NCI-H2029 (cell line): ENCODE measurements at regions not wholly inside any gene's neighbourhood (a gene's known extent, or its start where the extent isn't known, plus 50 kb on each side); places are given as distances from the start of the nearest gene placed in this dataset.

Experiments
- DNase-seq: peaks from one replicate; lab custom pipeline; 2025; lab: John Stamatoyannopoulos, UW

DNA sequence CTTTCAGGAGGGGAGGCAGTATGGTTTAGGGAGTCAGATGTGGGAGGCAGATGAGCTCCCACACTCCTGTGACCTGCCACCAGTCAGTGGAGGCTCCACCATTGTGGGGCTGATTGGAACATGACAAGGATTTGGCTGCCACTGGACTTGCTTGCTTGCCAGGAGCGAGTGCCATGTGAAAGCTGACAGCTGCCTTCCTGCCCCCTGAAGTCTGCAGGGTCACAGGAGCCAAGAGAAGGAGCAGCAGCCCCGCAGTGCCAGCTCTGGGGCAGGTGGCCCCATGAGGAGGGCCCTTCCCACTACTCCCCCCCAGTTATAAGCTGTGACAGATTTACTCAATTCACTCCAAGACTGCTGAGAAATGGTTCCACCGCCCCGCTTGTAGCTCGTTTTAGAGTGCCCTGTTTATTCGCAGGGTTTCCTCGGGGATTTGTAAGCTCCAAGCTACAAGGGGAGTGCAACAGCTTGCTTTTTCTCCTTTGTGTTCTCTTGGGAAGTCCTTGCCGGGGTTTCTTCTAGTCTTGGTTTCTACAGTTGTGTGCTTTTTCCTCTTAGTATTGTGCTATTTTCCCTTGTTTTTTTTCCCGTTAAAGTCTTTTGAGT, 414.3 kb downstream of the MEIS1 start:
- DNase-seq = no peak

- no peak for DNase-seq
These were observed 415.5 kb downstream of the MEIS1 start for GRCh38 chr2:66850376-66850775.

DNA sequence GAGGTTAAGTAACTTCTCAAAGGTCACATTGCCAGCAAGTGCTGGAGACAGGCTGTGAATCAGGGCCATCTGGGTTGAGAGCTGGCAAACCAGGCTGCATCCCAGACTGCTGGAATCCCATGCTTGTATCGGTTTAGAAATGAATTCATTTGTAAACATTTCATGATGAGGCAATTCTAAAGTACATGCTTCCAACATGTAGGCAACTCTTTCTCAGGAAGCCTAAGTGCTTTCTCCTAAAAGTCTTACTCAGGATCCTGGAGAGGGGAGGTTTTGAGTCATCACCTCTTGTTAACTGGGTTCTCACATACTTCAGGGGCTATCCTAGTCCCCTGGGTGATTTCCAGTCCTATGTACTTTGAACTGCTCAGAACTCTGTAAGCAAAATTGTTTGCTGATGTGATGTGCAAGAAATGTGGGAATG, 416.5 kb downstream of the MEIS1 start:
- DNase-seq = no peak

GRCh38 chr2:66852953-66853352, 418.0 kb downstream of the MEIS1 start:
- no peak for DNase-seq

DNA sequence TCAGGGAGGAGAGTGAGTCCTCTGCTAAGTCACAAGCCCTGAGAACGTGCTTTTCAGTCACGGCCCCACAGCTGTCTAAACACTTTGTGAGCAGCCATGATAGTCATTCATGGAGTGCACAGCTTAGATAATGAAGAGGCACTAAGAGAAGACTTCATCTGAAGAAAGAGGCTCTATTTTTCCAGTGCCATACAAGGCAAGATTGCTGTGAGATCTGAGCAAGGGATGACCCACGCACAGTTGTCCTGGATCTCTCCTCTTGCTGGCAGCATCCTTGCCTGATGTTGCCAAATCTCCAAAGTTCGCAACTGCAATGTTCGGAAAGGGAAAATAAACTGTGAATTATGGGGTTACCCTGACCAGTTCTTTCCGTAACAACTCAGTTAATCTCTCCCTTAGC, 418.7 kb downstream of the MEIS1 start:
- no peak for DNase-seq

- no peak for DNase-seq
These were observed 419.4 kb downstream of the MEIS1 start for GRCh38 chr2:66854298-66854697.

GRCh38 chr2:66862885-66863650, 428.1 kb downstream of the MEIS1 start:
- no peak for DNase-seq

GRCh38 chr2:66865161-66865560, 430.2 kb downstream of the MEIS1 start:
- no peak for DNase-seq

DNA sequence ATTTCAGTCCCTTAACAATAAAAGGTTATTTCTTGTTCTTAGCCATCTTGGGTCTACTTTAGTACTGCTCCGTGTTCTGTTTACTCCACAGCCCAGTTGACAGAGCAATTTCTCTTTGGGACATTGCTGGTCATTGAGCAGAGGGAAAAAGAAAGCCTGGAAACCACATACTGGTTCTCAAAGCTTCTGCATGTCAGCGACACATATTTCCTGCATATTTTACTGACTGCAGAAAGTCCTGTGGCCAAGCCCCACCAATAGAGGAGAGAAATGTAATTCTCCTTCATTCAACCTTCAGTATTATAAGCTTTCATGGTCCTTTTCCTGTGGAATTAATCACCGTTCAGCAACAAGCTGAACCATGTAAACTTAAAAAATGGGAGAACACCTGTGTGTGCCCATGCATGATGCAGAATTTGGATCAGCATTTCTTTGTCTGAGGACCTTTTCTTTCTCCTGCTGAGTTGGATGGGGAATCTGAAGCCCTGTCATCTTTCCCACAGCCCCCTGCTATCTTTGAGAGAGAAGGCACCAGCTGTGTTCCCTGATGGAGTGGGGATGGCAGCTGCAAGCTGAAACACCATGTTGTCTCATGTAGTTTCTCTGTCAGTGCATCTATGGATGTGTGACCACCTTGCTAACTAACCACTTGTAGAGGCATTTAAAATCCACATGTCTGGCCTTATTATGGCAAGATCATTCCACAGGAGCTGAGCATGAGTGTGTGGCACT, 431.6 kb downstream of the MEIS1 start:
- DNase-seq = no peak

- no peak for DNase-seq
These were observed 432.1 kb downstream of the MEIS1 start for GRCh38 chr2:66867063-66867441.

DNA sequence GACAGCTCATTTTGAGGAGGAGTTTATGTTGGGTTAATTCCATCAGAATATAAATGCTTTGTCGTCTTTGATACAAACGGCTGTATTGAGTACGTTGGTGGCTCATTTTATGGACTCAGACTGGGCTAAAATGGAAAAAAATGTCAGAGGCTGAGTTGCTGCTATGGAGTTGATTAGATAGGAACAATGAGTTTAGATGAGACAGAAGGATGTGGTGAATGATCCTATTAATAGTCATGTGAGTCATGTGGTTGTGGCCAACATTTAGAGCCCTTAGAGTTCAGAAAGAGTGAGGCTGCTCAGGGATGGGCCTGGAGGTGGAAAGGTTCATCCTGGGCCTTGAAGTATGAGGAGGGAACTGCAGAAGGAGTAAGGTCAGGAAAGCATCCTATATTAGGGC, 434.2 kb downstream of the MEIS1 start:
- DNase-seq = no peak

GRCh38 chr2:66872081-66872985, 437.4 kb downstream of the MEIS1 start:
- DNase-seq = no peak

GRCh38 chr2:66872986-66873754, 438.2 kb downstream of the MEIS1 start:
- DNase-seq = no peak

DNA sequence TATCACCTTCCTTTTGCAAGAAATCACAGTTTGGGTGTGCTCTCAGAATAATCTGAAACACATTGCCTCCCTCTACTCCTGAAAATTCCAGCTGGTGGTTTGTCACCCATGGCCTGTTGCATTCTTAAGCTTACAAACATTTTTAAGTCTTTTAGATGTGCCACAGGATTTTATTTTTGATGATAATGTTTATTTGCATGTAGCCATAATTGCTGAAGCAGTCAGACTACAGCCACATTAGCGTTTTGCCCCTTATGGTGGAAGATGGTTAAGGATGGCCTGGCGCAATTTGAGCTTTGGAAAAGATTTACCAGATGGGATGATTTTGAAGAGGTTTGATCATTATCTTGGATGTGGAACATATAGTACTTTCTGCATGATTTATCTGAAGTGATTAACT, 439.5 kb downstream of the MEIS1 start:
- DNase-seq = no peak

GRCh38 chr2:66875941-66876462, 441.1 kb downstream of the MEIS1 start:
- DNase-seq = no peak

GRCh38 chr2:66885775-66886383, 451.0 kb downstream of the MEIS1 start:
- DNase-seq = no peak

DNA sequence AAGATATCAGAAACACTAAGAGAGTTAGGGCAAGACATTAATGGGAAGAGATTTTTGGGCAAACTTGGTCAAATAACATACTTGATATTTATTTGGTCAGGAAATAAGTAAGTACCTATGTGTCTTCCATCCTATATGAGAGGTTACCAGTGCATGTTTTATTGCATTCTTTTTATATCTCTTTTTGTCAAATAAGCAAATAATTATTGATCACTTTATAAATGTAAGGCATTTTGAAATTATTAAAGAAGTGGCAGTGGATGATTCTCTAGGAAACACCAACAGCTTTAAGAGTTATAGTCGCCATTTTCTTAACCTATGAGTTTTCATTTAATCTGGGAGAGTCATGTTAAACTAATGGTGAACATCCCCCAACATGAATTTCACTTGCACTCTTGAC, 453.3 kb downstream of the MEIS1 start:
- no peak for DNase-seq

- DNase-seq = no peak
These were observed 454.1 kb downstream of the MEIS1 start for GRCh38 chr2:66888791-66889631.

- DNase-seq = no peak
These were observed 454.6 kb downstream of the MEIS1 start for GRCh38 chr2:66889632-66889882.

GRCh38 chr2:66890166-66890742, 455.3 kb downstream of the MEIS1 start:
- no peak for DNase-seq
